HK-2 (cell line): ENCODE measurements at regions not wholly inside any gene's neighbourhood (a gene's known extent, or its start where the extent isn't known, plus 50 kb on each side); places are given as distances from the start of the nearest gene placed in this dataset.

ENCODE experiments used
- DNase-seq: peaks from one replicate; pipeline ENCODE4 v3.0.0-alpha.2; 2018; ENCODE audit not compliant: unreplicated experiment

DNA sequence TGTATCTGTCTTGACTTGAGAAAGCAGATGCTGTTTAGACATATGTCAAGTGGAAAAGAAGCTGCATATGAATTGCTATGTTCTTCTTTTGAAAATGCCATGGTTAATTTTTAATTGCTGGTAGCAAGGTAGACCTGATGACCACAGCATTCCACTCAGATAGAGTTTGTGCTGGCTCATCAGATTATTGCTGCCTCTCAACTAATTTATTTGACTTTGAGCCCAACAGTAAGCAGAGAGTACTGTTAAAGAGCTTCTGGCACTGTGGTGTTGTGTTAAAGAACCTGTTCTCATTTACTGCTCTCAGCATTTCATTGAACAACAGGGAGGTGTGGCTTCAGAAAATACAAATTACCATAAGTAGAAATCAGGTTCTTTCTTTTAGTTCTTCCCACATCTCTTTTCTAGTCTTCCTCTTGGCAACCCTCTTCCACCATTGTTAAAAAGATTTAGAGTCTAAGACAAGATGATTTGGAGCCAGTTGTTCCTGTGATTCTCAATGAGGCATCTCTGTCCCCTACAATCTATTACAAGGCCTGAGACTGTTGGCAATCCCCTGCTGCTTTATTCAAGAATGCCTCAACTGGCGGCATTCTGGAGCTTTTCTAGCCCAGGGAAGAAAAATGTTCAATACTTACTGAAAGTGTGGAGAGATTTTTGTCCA, 967.6 kb upstream of the GJE1 start:
- no peak for DNase-seq

DNA sequence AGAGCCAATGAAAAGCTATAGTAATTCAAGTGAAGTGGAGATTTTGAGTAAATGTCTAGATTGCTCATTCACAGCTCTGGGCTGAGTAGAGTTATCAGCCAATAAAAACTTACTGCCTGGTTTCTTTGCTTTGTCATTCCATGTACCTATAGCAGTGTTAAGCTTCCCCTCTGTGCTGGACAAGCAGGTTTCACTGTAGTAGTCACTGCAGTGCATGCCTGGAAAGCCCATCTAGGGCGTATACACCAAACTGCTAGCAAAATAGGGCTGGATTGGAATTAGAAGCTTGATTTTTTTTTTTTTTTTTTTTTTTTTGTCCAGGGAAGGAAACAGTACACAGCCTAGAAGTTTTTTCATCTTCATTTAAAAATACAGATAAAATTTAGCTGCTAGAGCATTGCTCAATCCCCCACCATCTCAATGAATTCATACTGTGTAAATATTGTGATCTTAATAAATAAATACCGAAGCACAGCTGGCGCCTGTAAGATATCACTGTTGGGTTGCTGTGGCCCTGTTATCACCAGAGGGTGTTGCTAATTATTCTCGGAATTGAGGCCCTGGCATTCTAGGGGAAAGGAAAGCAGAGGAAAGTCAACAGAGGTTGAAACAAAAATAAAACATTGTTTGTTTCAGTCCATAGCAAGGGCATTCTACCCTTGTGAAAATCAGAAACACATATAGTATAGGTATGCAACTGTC, 968.5 kb upstream of the GJE1 start:
- DNase-seq, result no peak

DNA sequence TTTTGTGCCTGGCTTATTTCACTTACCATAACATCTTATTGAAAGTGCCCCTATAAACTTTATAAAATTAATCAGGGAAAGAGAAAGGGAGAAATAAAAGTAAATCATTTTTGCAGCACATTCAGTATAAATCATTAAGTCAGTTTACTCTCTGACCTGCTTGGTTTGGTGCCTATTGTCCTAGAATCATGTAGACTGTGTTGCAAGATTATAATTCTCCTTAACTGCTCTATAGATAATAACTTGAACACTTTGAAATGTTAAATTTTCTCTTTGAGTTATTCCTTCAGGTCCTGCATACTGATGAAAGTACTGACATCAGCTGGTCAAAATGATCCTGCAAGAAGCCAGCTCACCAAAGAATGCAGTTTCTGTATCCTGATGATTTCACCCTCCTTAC, 969.6 kb upstream of the GJE1 start:
- DNase-seq, result no peak

DNA sequence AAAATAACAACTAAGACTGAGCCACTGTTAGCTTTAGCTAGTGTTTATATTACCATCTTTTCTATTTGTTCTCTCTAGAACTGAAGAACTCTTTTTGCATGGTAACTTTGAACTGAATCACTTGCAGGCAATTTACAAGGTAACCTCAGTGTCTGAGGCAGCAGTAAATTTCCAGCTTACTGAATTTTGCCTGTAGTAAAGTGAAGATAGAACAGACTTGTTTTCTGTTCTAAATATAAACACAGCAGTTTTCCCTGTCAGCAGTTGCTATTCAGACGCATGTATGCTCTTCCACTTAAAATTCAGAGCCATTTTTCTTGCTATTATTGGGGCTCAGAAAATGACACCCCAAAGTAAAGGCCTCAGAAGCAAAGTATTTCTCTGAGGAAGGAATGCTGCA, 974.0 kb upstream of the GJE1 start:
- no peak for DNase-seq

DNA sequence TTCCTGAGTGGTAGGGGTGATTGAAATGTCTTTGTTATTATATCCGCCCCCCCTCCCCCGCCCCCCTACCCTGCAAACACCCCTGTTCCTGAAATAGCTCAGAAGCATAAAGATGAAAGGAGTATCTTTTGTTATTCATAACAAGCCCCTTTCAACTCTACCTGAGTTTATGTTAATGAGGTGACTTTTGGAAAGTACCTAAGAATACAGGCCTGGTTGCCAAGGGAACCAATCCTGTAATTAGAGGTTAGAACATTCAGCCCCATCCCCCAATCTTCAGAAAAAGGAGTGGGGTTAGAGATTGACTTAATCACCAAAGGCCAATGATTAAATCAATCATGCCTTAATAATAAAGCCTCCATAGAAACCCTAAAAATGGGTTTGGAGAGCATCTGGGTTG, 979.2 kb upstream of the GJE1 start:
- DNase-seq, result no peak

DNA sequence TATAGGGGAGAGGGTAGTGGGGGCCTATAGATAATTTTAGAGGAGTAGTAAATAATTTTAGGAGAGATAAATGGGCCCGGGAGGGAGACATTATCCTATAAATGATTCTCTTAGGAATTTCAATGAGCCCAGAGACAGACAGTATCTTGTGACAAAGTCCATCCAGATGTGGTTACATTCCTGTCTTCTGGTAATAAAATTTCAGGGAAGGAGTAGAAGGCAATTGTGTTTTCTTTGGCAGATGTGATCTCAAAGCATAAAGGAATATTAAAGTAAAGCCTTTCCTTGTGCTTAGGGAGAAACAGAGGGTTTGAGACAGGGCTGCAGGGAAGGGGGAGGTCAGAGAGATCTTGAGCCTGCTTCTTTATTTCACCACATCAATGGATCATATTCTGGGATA, 979.8 kb upstream of the GJE1 start:
- DNase-seq, result no peak

DNA sequence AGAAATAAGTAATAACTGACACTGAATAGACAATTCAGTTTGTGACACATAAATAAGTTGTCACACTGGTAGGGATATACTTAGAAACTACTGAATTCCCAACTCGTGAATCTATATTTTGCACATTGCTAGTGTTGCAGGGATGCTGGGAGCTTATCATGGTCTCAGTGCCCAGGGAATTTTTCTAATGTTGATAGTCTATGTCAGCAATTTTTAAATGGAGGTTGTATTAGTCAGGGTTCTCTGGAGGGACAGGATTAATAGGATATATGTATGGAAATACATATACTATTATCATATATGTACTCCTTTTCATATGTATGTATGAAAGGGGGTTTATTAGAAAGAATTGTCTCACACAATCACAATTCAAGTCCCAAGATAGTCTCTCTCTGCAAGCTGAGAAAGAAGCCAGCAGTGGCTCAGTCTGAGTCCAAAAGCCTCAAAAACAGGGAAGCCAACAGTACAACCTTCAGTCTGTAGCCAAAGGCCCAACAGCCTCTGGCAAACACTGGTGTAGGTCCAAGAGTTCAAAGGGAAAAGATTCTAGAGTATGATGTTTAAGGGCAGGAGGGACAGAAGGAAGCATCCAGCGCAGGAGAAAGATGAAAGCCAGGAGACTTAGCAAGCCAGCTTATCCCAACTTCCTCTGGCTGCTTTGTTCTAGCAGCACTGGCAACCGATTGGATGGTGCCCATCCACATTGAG, 980.9 kb upstream of the GJE1 start:
- no peak for DNase-seq

DNA sequence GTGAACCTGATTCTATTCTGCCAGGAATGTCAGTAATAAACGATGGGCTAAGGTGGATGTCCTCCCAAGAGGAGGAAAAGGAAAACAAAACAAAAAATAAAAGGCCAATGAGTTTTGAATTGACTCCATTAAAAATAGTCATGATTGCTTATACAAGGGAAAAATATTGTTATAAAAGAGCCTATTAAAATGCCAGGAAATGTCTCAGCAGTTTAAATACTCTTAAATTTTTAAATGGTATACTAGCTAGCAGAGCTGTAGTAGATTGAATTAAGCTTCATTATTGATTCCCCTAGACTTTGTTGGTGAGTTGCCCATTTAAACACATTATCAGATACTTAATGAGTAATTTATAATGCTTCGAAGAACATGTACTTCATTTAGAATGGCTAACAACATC, 990.9 kb upstream of the GJE1 start:
- no peak for DNase-seq

DNA sequence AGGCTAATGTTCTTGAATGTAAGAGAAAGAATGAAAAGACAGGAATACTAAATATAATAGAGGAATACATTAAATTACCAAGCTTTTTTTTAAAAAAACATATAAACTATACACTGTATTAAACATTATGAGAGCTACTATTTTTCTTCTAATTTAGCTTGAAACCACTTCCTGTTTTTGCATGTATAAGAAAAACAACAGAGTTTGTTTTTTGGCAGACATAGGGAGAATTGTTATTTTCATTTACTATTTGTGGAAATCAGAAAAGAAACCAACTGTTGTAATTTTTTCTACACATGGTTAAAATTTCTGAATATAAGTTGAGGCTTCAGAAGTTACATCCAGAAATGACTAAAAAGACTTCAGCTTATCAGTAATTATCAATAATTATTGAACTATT, 991.8 kb upstream of the GJE1 start:
- DNase-seq, result no peak

DNA sequence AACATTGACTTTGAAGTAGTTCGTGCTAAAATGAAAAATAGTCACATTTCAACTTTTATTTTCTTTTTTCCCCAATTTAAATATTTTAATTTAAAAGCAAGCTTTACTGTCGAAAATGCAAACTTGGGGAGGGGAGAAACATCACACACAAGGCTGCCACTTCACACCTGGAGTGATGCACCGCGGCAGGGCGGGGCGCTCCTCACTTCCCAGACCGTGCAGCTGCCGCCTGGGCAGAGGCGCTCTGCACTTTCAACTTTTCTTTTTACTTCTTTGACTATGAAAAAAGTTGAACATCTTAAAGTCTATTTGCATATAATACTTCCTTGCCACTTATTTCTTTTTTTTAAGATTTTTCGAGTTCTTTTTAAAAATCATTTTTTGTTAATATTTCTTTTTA, 993.3 kb upstream of the GJE1 start:
- no peak for DNase-seq

DNA sequence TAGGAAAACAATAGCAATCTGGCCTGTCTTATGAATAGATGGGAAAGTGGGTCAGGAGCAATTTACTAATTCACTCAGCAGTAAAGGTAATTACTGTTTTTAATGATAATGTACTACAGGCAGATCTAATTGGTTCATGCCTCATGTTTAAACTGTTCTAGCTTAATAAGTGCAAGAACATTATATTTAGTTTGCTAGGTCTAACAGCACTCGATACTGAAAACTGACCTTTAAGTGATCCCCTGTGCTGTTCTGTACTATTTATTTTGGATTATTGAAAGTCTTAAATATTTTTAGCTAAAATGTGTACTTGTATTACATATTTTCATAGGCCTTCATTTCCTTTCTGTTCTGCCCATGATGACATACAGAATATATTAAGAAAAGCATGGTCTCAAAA, 998.0 kb upstream of the GJE1 start:
- no peak for DNase-seq

DNA sequence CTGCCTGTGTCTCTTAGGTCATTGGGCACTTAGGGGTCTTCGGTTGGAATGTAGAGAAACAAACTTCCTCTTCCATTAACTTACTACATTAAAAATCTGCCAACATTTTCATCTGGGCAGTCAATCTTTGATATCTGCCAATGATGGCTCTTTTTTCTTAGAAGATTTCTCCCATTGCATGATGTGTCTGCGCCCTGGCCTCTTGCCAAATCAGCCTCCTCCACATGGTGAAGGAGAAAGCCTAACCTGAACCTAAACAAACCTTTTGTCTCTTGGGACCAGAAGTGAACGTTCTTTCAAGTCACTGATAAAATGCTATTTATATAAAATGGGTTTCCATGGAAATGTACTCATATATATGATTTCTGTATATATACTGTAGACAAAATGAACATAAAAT, 998.9 kb upstream of the GJE1 start:
- DNase-seq, result no peak

DNA sequence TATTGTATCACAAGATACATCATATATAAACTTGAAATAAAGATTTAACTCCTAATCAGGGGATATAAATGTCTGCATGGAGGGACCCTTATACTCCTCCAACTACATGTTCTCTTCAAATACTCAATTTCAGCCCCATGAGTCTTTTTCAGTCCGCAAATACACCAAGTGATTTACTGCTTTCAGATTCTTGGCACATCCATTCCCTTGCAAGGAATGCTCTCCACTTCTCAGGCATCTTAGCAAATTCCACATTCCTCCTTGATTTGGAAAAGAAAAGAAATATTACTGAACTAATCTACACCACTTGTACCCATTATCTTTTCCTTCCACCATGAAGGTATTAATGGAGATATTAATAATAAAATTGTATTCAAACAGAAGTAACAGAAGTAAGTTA, 999.4 kb upstream of the GJE1 start:
- DNase-seq, result no peak

DNA sequence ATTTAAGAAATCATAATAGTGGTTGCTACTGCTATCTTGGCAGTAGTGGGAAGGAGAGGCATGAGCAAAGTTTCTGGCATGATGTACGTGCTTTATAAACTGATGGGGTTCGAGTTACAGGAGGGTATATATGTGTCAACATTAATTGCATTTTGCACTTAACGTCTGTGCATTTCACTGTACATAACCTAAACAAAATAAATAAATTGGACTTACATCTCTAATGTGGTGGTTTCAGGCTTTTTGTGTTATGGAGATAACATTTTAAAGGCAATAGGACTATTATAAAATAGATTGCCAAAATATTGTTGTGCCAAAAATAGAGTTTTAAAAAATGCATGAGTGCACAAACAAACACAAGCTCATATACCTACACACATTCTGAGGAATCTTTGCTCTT, 1001.1 kb upstream of the GJE1 start:
- no peak for DNase-seq

DNA sequence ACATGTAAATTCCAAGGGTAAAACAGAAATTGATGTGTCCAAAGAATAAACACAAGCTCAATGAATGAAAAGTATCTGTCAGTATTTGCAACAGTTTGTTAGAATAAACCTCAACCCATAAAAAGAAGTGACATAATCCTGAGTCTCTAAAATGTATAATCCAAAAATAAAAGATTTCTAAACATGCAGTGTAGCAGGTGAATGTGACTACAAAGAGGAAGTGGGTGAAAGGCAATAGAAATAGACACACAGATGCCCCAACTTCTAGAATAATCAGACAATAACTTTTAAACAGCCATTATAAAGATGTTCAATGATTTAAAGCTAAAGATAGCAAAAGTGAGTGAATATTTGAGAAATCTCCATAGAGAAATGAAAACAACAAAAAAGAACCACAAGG, 1009.2 kb upstream of the GJE1 start:
- no peak for DNase-seq

DNA sequence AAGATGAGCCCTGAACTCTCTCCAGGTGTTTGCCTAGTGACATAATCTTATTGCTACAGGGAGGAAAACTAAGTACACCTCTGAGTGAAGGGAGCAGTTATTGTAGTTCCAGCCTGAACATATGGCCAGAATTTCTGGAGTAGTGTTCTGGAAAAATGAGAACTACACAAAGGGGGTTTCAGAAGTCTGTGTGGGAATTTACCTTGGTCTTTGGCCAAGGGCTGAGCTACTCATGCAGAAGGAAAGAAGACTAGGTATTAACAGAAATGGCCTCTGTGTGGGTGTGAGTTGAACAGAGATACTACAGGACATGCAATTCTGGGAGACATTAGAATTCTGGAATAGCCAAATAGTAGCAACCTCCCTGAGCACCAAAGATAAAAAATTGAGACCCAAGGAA, 1009.7 kb upstream of the GJE1 start:
- no peak for DNase-seq

DNA sequence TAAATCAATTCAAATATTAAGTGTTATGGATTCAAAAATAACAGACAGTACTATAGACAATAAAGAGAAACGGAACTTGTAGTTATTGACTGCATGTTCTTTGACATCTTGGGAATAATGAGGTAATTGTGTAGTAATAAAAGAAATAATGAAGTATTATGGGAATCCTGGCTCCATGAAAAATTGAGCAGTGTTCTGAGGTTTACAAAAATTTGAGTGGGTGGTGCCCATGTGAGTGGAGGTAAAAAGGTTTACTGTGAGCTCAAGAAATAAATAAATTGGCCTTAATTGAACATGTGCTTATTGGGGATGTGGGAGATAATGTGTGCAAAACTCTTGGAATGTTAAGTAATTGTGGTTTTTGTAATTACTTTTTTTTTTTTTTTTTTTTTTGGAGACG, 1013.7 kb upstream of the GJE1 start:
- DNase-seq, result no peak

DNA sequence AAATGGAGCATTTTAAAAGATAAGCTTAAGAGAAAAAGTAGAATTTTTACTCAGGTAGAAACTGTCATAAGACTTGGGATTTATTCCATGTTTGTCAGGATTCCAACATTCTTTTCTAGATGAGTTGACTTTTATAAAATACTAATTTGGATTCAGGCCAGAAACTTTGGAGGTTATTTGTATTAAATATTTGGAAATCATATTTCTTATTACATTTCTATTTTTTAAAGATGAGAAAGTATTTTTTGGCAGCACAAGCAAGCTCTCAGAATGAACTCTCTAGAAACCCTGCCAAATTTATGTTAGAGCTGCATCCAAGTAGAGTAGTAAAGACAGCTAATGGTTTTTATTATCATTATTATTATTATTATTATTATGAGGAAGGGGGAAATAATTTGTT, 1014.9 kb upstream of the GJE1 start:
- DNase-seq, result no peak

DNA sequence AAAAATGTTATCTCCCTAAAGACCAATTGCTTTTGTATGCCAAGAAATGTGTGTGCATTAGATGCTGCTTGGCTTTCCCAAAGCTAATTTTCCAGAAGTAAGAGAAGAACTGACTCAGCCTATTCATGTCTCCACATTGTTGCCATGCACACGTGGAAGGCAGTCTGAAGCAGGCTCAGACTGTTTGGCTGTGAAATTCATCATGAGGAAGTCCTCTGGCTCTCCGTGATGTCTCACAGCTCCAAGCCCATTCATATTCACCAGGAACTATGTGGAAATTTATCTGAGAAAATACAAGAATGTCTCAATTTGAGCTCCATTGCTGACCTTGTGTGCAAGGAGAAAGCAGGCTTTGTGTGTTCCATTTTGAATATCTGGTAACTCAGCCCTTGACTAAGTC, 1022.2 kb upstream of the GJE1 start:
- DNase-seq, result no peak

DNA sequence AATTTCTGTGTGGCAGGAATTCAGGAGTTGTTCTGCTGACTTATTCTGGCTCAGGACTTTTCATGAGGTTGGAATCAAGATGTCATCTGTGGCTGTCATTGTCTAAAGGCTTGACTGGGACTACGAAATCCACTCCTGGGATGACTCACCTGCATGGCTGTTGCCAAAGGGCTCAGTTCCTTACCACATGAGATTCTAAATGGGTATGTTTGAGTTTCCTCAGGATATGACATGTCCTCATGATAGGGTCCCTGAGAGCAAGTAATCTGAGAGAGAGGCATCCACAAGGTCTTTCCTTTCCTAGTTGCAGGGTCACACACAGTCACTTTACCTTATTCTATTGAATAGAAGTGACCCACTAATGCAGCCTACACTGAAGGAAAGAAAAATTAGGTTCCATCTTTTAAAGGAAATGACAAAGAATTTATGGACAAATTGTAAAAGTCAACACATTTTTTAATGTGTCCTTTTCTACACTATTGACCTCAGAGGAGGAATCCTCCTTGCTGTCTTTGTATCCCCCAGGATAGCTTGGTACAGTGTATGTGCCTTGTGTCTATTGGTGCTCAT, 1025.0 kb upstream of the GJE1 start:
- DNase-seq, result peak; percentile 49

DNA sequence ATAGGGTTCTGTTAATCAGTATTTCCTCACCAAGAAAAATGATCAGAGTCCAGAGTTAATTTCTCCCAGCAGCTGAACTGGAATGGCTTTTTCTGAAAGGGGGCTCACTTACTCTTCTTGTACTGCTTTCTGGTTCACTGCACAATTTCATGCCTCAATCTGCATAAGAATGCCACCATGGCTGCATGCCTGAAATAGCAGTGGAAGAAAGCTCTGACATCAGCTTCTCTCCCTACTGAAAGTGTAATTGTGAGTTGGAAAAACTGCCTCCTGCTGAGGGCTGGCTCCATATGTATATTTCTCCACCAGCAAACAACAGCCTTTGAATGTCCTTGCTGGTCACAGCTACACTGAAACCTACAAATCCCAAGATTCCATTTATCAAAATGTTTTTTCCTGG, 1027.2 kb upstream of the GJE1 start:
- DNase-seq, result peak; percentile 49

DNA sequence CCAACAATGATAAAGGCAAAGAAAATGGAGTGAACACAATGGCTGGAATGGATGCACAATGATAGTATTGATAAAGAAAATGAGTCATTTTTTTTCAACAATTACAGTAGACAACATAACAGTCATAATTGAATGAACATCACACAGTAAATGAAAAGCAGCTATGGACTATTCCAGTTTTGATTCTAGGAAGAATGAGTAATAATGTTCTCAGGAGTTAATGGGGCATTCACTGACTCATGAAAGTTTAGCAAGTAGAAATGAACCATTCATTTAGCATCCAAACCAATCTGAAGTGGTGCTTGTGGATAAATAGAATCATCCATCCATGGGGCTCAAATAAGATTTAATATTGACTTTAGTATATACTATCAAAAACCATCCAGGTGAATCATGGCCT, 1029.5 kb upstream of the GJE1 start:
- no peak for DNase-seq

DNA sequence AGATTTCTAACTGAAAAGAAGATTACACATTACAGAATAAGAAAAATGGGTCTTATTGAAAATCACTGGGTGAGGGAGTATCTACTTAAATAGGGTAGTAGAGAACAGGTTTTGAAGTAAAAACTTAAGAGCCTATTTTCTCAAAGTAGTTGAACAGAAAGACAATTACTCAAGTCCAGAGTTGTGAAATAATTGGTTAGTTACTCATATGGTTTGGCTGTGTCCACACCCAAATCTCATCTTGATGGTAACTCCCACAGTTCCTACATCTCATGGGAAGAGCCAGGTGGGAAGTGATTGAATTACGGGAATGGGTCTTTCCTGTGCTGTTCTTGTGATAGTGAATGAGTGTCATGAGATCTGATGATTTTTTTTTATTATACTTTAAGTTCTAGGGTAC, 1035.3 kb upstream of the GJE1 start:
- DNase-seq, result no peak
